ENCODE measurements at regions not wholly inside any gene's neighbourhood (a gene's known extent, or its start where the extent isn't known, plus 50 kb on each side); places are given as distances from the start of the nearest gene placed in this dataset.

DNA sequence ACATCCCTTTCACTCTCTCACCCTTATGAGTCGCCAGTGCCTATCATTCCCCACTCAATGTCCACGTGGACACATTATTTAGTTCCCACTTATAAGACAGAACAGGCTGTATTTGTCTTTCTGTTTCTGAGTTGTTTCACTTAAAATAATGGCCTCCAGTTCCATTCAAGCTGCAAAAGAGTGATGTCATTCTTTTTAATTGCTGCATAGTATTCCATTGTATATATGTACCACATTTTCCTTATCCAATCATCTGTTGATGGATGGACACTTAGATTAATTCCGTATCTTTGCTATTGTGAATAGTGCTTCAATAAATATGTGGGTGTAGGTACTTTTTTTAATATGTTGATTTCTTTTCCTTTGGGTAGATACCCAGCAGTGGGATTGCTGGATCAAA, 79.1 kb downstream of the ZNF365 start:
- no peak for DNase-seq (ENCODE audit: low read depth)

DNA sequence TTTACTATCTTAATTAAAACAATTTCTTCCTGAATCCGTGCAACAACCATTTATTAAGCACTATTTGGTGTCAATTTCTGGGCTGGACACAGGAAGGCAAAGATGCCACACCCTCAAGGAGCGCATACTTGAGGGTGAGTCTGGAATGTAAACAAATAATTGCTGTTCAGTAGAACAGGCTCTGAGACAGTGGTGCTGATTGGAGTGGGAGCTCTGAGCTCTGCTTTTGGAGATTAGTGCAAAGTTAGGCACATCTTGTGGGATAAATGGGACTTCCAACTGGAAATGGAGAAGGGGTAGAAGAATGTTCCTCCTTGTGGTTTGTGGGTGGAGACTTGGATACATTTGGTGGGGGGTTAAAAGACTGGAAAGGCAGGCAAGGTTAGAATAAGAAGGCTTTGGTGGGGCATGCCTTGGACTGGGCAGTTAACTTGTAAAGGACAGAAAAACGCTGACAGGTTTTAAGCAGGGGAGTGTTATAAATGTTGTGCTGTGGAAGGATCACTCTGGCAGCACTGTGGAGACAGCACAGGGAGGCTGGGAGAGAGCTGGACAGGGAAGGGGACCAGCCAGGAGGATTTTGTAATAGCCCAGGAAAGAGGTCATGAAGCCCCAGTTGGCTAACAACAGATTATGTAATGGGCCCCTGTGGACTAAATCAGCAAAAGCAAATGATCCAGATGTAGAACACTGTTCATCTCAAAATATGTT, 80.7 kb downstream of the ZNF365 start:
- DNase-seq (ENCODE audit: low read depth): no peak

DNA sequence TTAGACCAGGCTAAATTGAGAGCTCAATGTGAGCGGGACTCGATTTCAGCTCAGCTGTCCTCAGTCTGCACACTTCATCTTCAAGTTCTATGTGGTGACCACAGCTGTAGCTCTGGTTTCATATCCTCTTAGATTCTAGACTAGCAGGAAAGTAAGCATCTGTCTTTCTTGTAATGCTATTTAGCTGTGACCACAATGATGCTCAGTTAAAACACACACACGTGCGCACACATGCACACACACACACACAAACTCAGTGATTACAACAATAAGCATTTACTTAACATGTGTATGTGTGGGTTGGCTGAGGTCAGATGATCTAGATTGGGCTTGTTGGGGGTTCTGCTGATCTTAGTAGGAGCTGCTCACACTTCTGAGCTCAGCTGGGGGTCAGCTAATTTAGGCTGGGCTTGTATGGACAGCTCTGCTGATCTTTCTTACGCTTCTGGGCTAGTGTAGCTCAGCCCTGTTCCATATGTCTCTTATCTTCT, 82.5 kb downstream of the ZNF365 start:
- no peak for DNase-seq (ENCODE audit: low read depth)

DNA sequence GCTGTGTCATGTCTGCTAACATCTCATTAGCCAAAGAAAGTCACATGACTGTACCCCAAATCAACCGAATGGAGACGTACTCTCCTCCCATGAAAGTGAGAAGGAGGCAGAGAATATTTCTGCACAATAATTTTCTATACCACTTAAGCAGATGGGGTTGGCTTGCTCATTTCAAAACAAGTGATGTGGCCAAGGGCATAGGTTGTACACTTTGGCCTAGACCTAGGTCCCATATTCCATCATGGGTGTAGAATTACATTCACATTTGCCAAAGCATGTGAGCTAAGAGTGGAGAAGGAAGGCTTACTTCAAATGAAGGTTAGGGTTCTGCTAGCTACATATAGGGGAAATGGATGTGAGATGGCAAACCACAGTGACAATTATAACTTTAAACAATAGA, 83.0 kb downstream of the ZNF365 start:
- DNase-seq (ENCODE audit: low read depth): no peak

DNA sequence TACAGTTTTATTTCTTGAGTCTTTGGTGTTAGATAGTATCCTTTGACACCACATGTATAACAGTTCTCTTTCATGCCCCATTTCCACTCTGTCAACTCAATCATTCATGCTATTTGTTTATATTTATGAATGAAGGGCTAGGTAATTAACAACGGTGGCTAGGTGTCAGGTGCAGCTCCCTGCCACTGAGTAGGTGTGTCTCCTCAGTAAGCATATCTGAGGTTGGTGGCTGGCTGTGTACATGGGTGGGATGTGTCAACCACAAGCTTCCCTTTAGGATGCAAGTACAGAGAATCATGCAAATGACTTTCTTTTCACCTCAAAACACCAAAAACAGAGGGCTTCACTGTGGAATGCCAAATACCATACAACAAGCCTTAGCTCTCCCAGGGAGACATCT, 83.4 kb downstream of the ZNF365 start:
- DNase-seq (ENCODE audit: low read depth): no peak

DNA sequence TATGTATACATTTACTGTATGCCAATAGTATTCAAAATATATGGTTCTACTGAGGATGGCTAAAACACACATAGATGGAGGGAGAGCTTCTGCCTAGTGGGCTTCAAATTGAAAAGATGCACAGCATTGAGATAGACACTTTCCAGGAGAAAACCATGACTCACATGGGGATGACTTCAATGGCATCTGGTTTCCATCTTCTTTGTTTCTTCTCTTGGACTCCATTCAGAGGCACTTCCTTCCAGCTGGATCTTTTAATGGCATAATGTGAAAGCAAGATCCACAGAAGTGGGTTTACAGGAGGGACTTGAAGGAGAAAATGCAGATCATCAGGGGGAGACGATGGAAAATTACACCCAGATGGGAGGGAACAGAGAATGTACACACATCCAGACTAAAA, 84.9 kb downstream of the ZNF365 start:
- DNase-seq (ENCODE audit: low read depth): peak; percentile 59

DNA sequence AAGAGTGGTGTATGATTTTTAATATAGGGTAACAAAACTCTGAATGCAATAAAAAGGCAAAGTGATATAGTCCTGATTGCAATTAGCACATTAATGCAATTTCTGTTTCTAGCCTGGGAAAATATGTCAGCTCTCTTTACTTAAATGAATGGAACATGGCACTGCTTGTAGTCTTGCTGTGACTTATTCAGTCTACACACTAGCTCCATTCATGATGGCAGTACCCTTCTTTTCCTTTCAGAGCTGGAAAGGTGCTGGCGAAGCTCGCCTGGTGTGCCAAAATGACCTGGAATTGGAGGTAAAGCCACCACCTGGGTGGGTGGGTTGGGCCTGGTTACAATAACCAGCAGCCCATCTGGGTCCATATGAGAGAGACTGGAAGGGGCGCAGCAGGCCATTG, 85.3 kb downstream of the ZNF365 start:
- DNase-seq (ENCODE audit: low read depth): no peak

DNA sequence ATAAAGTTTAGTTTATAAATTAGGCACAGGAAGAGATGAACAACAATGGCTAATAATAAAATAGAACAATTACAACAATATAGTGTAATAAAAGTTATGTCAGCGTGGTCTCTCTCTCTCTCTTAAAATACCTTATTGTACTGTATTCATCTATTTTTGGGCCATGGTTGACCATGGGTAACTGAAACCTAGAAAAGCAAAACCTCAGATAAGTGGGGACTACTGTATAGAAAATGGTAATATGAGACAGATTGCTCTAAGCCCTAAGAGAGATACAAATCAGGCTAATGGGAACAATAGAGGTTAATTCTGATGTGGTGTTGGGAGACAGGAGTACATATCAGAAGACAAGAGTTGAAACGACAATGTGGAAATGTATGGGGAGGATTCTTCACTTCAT, 86.2 kb downstream of the ZNF365 start:
- DNase-seq (ENCODE audit: low read depth): no peak

DNA sequence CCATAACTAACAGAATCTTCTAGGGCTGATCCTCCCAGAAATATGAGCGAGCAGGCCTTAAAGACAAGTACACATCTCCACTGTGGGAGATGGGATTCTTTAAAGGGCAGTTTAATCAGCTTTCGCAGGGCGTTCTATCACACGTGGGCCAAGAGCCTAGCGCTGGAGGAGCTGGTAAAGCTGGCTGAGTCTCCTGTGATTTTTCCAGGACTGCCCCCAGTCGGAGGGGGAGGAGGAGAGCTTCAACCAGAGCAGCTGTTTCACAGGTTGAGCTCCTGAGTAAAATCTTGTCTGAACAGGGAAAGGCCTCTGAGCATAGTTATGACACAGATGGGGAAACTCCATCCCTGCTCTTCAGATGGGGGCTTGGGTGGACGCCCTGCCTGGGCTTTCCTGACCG, 87.0 kb downstream of the ZNF365 start:
- DNase-seq (ENCODE audit: low read depth): no peak

DNA sequence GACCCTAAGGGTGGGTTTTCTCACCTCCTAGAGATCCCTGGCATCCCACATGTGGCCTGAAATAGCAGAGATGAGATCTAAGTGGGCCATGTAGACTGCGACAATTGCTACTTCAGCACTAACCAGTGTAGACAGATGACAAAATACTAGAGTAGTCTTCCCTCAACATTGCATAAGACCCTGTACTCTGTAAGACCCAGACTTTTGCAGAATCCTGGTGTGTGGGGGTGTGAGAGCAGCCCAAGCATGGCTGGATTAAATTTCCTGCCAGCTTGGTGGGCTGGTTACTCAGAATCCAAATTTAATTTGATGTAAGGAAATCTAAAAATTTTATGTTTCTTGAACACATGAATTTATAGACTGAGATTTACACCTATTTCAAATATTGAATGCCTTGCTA, 88.3 kb downstream of the ZNF365 start:
- DNase-seq (ENCODE audit: low read depth): no peak

DNA sequence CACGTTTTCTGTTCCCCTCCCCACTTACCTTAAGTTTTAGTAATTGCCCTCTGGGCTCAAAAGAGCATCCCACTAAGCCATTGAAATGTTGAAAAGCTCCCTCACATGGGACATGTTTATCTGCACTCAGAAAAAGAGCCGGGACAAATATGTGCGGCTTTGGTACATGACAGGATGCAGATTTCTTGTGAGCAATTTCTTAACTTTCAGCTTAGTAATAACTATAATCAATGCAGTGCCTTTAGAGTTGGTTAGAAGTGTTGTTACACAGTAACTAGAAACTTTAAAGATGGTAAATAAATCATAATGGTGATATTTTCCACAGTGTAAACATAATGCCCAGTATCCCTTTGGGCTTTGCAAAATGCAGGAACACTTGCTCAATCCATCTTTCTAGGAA, 89.2 kb downstream of the ZNF365 start:
- DNase-seq (ENCODE audit: low read depth): no peak

DNA sequence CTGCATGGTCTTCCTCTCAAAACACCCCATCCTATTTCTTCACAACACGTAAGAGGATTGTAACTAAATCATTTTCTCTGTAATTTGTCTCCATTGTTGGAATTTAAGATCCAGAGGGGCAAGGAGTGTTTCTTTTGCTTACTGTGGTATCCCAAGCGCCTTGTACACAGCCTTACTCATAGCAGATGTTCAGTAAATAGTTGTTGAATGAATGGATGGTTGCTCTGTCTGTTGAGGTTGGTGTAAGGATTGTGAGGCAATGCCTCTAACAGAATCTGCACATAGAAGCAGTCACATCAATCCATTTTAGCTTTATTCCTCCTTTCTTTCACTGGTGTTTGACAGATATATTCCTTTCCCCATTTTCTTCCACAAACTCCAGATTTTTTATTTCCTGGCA, 90.1 kb downstream of the ZNF365 start:
- no peak for DNase-seq (ENCODE audit: low read depth)

DNA sequence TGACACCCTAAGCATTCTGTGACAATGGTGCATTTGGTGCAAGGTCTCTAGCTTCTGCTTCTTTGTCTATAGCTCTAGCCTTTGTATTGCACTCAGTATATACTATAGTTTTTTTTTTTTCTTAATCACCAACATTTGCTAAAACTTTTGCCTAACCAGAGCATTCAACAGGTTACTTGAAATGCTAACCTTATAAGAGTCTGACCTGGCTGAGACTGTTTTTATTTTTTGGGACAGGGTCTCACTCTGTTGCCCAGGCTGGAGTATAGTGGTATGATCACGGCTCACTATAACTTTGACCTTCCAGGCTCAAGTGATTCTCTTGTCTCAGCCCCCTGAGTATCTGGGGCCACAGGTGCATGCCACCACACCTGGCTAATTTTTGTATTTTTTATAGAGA, 92.4 kb downstream of the ZNF365 start:
- DNase-seq (ENCODE audit: low read depth): no peak

DNA sequence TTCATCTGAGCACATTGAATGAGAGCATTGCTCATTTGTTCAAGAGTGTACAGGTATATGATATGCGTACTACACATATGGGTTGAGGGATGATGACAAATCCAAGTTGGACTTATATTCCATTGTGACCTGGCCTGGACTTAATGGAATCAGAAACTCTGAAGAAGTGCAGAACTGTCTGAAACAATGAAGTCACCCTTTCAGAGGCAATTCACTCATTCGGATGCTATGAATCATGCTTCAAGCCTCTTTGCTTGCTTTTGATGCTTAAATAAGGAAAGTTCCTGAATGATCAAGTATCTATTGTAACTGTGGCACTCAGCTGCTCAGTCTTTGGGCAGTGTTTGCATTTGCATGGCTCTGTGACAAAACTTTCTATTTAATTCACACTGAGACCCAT, 93.4 kb downstream of the ZNF365 start:
- no peak for DNase-seq (ENCODE audit: low read depth)

DNA sequence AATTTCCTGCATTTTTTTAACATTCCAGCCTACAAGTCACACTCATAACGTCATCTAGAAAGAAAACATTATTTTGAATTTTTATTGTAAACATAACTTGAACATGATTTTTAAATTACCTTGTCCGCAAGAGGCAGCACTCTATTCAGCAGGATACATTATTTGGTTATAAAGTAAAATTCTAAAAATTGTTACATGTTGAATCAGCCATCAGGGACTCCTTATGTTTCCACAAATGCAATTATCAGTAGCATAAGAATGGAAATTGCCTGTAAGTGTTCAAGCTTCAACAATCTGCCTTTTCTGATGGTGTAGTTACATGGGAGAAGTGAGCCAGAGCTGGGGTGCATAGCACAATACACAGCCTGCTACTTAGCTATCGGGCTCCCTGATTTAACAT, 97.5 kb downstream of the ZNF365 start:
- no peak for DNase-seq (ENCODE audit: low read depth)

DNA sequence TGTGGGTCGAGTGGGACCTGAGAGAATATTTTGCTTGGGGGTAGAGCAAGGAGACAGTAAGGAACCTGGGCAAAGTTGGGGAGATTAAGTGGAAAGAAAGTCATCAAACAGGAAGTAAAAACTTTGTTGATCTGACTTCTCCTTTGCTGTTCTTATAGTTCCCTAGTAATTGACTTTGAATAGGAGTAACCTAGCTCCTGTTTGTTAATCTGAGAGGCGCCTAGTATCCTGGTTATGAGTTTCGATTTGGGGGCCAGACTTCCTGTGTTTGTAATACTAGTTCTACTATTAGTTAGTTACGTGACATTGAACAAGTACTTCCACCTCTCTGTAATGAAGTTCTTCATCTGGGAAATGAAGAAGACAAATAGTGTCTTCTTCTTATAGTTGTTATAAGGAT, 99.1 kb downstream of the ZNF365 start:
- no peak for DNase-seq (ENCODE audit: low read depth)

DNA sequence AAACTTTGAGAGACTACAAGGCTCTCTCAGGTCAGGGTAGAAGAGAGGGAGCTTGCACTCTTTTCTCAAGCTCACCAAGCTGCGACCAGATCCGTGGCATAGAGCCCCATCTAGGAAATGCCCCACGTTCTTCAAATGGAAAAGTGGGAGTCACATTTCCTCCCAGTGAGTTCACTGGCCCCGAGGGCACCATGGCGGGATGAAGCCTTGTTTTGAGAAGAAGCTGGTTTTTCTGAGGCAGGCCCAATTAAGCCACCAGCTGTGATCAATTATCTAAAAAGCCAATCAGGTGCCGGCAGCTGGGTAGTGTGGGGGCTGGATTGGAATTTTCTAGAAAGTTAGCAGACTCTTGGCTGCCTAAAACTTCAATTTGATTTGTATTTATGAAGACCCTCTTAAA, 101.4 kb downstream of the ZNF365 start:
- DNase-seq (ENCODE audit: low read depth): no peak

DNA sequence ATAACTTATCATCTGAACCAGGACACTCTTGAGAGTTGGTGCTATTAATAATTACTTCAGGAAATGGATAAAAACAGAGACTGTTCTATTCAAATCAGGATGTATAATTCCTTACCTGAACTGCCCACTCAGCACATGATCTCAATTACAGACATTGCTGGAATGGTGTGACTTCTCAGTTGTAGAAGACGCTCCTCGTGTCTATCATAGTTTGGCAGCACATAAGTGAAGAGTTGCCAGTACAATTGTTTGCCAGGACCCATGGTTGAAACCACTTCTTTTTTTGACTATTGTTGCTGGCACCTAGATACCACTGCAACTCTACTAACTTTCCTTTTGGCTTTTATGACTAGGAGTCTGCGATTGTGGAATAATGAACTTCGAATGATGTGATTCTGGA, 105.4 kb downstream of the ZNF365 start:
- no peak for DNase-seq (ENCODE audit: low read depth)

DNA sequence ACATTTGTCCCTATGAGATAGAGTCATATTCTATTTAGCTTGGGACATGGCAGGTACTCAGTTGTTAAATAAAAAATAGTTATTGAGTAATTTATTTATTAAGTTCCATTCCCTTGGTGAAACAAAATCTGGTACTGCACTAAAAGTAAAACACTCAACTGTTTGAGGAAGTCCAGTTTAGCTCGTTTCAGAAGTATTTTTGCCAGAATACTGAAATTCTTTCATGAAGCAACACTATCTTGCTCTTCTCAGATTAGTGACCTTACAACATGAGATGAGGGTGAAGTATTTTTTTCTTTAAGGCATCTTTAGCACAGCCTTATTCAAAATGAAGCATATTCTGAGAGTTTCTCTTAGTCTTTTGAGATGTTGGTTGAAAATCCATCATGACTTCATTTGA, 106.0 kb downstream of the ZNF365 start:
- no peak for DNase-seq (ENCODE audit: low read depth)

DNA sequence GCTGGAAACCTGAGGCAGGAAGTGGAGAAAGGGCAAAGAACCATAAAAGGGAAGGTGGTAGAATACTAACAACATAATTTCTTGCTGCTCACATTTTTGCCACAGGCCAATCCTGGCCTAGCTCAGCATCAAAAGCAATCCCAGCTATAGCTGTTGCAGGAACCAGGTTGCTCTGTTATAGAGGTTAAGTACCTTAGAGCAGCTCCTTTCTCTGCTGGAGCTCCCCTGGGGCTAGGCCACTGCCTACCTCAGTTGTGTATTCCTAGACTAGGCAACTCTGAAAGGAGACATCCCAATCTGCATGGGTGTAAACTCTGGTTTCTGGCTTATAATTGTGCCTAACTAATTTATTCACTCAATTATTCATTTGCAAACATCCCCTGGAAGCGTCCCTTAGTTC, 108.4 kb downstream of the ZNF365 start:
- DNase-seq (ENCODE audit: low read depth): no peak

DNA sequence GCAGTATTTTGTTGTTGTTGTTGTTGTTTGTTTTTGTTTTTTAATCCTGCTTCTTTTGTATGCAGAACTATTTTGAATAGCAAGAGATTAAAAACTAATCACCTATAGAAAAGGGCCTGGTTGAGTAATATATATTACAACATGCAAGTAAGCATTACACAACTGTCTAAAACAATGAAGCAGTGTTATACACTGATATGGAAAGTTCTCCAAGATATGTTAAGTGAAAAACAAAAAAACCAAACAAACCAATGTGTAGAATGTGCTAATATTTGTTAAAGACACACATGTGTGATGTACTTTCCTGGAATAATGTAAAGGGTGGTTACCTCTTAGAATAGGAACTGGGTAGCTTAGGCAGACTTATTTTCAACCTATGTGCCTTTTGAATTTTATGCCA, 117.4 kb downstream of the ZNF365 start:
- no peak for DNase-seq (ENCODE audit: low read depth)

DNA sequence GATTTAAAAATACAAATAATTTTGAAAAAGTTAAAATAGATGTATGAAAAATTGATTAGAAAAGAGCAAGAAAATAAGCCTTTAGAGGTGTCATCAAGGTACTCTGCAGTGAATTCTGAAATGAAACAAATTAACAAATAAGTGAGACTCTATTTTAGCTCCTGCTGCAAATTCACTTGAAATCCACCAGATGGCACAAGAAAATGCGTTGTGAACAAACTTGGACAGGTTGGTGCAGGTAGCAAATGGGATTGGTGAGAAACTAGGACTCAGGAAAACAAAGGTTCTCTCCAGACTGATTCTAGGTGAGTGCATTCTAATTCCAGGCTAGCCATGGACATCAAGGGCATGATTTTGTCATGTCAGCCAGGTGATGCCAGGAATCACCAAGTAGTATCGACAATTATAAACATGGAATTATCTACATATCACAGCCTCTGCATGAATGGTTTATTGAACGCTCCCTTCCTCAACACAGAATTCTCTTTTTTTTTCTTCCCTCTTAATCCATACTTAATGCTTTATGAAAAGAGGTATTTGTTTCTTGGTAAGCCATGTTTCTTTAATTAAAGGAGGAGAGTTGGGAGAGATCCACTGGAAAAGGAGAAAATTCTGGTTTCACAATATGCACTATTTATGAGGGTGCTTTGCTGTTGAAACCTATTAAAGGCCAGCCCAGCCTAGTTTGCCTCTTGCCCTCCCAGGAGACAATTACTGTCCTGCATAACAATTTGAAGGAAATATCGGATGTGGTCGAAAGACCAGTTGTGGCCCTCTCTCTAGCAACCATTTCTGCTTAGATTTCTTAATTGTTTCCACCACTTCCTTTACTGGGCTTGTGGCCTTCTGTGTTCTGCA, 118.1 kb downstream of the ZNF365 start:
- no peak for DNase-seq (ENCODE audit: low read depth)

DNA sequence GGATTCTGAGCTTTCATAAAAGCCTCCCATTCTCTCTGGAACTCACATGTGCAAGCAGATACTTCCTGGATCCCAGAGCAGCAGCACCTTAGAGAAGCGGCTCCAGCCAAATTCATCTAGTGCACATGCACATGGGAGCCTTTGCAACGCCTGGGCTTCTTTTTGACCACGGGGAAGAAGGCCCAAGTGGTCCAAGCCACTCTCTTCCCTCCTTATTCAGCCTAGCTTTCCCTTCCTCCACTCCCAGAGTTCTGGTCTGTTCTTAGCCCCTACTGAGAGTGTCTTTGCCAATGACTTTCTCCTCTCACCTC, 118.7 kb downstream of the ZNF365 start:
- no peak for DNase-seq (ENCODE audit: low read depth)

DNA sequence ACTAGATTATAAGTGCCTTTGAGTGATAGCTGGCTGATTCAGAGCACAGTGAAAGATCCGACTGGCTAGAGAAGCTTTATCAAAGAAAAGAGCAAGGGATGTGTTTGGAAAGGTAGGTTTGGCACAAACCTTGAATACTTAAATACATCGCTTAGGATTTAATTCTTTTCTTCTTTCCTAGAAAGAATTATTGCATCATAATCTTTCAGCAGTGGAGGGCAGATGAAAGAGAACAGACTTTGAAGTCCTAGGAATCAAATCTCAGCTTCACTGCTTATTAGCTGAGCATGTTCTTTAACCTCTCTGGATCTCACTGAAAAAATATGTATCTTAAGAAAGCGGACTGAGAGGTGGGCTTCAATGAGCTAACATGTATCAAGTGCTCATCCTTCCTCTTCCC, 122.8 kb downstream of the ZNF365 start:
- DNase-seq (ENCODE audit: low read depth): no peak

Measured in forelimb muscle (tissue), 1 donor.